Fibroblast of villous mesenchyme (primary cell): ENCODE measurements at regions not wholly inside any gene's neighbourhood (a gene's known extent, or its start where the extent isn't known, plus 50 kb on each side); places are given as distances from the start of the nearest gene placed in this dataset.

ENCODE experiments used
- DNase-seq: peaks from one replicate; pipeline ENCODE4 v3.0.0-alpha.2; 2010; ENCODE audit warnings: low read depth
- H3K4me3 ChIP-seq: 2 replicates; pipeline ENCODE4 v1.5.1; 2011; ENCODE audit warnings: low read depth, mild to moderate bottlenecking, low read length
- TF ChIP-seq, protein P1 (sequence below): IDR thresholded peaks from 2 replicates; pipeline ENCODE4 v1.5.1; 2012; ENCODE audit warnings: low read depth, mild to moderate bottlenecking, low read length; ENCODE audit not compliant: insufficient read depth

DNA sequence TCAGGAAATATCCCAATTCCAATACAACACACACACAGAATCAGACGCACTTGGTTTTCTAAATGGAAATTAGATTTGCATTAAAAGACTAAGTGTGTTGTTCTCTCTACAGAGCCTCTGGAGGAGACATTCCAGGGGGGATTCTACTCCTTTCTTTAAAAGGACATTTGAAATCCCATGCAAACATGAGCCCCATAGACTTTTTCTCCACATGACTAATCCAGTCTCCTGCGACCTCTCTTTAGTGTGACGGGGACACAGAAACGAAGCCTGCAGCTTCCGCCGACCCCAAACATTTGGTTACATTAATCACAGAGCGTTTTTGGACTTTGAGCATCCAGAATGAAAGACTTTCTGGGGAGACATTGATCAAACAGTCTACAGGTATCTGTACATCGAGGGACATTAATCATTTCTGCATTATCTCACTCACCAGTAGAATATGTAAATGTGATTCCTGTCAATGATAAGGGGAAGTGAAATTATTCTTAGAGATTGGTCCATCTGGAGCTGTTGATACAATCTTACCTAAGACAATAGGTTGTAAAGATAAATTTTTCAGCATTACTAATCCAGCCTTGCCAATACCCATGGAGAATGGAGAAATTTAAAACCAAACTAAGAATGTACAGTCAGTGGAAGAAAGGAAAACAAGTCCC is 103.4 kb upstream of the IRX3 start:
- TF ChIP-seq, protein P1, sequence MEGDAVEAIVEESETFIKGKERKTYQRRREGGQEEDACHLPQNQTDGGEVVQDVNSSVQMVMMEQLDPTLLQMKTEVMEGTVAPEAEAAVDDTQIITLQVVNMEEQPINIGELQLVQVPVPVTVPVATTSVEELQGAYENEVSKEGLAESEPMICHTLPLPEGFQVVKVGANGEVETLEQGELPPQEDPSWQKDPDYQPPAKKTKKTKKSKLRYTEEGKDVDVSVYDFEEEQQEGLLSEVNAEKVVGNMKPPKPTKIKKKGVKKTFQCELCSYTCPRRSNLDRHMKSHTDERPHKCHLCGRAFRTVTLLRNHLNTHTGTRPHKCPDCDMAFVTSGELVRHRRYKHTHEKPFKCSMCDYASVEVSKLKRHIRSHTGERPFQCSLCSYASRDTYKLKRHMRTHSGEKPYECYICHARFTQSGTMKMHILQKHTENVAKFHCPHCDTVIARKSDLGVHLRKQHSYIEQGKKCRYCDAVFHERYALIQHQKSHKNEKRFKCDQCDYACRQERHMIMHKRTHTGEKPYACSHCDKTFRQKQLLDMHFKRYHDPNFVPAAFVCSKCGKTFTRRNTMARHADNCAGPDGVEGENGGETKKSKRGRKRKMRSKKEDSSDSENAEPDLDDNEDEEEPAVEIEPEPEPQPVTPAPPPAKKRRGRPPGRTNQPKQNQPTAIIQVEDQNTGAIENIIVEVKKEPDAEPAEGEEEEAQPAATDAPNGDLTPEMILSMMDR = no peak
- no peak for DNase-seq
- H3K4me3 ChIP-seq = no peak overlapping the region

DNA sequence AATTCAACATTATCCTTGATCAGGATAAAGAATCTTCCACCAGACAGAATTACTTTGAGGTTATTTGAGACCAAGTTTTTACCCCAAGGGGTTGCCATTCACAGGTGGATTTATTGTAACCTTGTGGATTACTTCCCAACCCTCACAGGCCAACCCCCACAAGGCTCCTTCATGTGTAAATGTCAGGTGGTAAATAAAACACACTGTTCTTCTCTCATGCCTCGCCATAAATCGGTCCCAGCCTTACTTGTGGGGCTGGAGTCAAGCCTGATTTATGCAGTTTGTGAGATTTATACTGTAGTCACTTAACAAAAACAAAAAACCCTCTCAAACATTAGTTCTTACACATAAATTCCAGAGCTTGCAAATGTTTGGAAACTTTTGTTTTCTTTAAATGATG is 98.6 kb upstream of the IRX3 start:
- DNase-seq = no peak
- TF ChIP-seq, protein P1 = no peak
- H3K4me3 ChIP-seq = no peak overlapping the region

DNA sequence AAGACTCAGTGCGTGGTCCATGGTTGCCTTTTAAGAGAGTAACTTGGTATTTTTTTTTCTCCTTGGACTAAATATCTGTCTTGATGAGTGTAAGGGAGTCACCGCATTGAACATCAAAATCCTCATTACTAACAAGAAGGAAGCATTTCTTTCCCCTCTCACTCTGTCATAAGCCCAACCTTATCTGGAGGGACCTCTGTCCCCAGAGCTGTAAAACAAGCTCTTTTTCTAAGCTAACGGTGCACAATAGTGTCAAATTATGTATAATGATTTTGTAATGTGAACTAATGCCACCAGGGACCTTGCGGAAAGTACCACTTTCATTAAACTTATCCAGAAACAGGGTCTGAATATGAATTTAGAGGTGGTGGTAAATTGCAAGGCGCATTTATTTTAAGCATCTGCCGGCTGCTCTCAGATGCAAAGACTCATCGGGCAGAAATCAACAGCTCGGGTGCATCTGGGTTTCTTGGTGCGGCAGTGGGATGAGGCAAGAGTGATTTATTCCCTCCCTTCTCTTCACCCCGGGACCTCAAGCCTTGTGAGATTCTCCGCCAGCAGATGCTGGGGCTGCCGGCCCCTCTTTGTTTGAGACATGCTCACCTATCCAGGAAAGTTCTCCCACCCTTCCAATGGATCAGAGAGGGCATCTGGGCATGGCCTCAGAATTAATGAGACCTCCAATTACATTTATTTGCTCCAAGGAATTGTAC is 95.2 kb upstream of the IRX3 start:
- TF ChIP-seq, protein P1 = no peak
- H3K4me3 ChIP-seq = no peak overlapping the region
- no peak for DNase-seq

DNA sequence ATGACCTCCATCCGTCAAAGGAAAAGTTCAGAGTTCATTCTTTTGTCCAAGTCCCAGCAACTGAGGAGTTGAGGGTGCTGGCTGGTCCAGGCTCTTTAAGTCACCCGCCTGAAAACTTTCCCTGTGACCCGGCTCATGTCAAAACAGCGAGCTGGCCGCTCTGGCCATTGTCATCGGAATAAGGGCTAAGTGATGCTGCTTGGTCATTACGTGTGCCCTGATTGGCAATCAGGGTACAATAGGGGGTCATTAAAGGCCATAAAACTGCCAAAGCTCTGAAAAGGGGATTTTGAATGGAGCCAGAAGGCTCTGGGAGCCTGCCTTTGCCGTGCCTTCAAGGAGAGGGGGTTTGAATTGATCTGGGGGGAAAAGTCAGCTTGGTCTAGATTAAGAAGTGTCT is 88.5 kb upstream of the IRX3 start:
- DNase-seq = no peak
- TF ChIP-seq, protein P1 = no peak
- no peak overlapping the region for H3K4me3 ChIP-seq

DNA sequence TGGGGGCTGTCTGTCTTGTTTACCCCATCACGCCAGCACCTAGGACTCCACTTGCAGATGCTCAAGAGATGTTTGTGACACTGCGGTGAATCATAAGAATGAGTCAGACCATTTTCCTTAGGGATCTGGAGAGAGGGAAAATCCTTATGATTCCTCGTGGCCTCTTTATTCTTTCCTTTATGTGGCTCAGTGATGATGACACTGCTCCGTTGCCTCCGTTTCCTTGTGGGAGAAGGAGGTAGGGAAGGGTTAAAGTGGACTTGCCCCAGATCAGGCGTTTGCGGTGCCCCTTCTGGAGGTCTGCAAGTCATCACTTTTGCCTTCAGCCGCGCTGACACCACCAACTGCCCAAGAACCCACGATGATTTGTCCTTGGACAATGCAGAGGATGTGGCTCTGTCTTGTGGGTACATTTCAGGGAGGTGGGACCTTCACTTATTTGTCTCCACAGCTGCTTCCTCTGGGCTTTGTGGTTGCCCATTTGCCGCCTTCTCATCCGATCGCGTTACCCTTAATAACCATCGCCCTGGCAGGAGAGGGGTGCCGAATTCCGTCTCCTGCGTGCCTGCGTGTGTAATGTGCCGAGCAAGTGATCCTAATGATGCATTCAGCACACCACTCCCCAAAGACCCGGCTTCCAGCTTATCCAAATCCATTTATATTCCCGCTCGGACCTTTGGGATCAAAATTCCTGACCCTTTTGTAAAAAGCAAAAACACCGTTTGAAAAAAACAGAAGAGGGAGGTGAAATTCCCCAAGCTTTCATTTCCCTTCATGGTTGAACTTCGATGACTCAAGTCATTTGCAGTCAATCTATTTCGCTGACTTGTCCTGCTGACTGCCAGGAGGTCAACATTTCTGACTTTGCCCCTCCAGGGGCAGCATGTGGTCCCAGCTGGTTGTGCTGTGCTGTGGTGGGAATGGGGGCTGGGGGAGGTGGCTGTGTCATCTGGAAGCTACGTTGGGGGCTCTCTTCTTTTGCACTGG is 87.2 kb upstream of the IRX3 start:
- peak overlapping the region; percentile 32 for H3K4me3 ChIP-seq
- peak; percentile 83 for DNase-seq
- TF ChIP-seq, protein P1 = no peak

DNA sequence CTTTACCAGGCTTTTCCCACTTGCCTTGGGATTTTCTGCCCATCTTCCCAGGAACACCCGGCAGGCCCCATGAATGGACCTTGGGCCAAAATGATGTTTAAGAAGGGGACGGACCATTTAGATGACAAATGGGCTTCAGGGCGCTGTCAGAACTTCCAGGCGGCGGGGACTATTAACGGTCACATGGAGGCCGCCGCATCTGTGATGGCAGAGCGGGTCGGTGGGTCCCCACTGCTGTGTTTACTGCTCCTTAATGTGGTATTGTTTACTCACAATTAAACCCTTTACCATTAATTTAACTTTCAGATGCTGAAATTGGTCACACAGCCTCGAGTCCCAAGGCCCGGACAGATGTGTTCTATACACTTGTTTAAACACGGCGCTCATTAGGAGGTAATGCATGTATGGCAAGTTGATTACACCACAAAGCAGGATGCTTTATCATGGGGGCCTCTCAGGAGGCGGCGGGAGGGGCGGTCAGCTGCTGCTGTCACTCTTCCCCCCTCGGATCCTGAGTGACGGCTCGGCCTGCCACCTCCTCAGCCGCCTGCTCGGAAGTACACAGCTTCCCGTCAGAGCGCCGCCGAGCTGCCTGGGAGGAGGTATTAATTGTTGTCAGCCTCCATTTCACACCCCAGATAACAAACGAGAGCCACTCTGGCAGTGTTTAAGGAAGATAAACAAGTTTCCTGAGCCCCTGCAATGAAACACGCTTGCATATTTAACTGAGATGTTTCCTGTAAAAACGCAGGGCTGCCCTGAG is 83.9 kb upstream of the IRX3 start:
- TF ChIP-seq, protein P1 = no peak
- peak; percentile 8 for DNase-seq
- H3K4me3 ChIP-seq = no peak overlapping the region
